HG02623 (cell line): ENCODE measurements at regions not wholly inside any gene's neighbourhood (a gene's known extent, or its start where the extent isn't known, plus 50 kb on each side); places are given as distances from the start of the nearest gene placed in this dataset.
A peak's percentile ranks its signal among the peaks of the same experiment; 100 is the strongest.

Experiments used
- ATAC-seq: cut with Tn5 transposase; IDR thresholded peaks from one replicate; pipeline ENCODE4 v1.9.1; 2021; ENCODE audit warnings: moderate library complexity; ENCODE audit not compliant: unreplicated experiment

DNA sequence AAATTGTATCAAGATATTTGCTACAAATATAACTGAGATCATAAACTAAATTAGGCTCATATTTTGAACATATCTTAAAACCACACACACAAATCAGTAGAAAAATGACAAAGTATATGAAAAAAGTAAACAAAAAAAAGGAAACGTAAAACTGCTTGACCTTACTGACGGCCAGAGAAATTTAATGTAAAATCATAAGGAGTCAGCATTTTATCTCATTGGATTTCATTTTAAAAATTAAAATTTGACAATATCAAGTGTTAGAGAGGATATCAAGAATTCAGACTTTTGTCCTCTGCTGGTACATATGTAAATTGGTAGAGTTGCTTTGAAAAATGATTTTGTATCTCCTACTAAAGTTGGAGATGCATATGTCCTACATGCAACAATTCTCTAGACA lies 209.2 kb upstream of the ZC3H15 start:
- no peak for ATAC-seq

DNA sequence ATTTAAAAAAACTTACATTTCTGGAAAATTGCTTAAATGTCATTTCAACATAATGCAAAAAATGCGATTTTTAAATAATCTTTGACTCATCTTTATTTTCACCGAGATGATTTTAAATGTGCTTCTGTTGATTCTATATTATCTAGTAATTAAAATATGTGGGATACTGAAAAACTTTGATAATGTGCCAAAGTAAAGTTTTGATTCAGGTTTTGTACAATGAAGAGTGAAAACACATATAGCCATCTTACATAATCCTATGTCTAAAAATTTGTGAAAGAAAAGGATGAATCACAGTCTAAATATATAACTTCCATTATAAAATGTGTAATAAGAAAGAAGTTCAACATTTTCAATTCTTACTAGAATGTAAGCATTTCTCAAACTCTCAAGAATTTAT lies 204.3 kb upstream of the ZC3H15 start:
- ATAC-seq, result no peak

DNA sequence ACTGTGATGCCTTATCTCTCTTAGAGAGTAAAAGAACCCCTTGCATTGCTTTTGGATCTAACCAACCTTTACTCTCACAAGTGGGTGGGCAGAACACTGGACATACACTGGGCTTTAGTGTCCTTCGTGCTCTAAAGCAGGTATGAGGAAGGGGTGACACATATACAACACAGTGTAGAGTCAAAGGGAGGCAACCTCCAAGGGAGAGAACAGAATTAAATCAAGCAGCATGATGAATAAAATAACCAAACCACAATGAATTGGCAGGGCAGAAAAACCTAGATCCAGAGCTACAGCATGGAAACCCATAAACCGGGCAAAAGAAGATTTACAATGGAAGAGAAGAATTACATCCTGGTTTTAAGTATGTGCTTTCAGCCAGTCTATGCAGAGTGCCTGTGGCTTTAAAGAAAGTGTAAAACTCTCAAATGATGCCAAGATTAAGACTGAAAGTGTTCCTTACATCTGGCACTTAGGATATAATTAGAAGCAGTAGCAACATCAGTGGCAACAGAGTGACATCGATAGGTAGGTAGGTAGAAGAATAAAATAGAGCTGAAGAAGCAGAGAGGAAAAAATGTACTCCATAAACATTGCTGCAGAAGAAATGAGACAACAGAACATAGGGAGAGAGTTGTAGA lies 191.7 kb upstream of the ZC3H15 start:
- ATAC-seq, result no peak

DNA sequence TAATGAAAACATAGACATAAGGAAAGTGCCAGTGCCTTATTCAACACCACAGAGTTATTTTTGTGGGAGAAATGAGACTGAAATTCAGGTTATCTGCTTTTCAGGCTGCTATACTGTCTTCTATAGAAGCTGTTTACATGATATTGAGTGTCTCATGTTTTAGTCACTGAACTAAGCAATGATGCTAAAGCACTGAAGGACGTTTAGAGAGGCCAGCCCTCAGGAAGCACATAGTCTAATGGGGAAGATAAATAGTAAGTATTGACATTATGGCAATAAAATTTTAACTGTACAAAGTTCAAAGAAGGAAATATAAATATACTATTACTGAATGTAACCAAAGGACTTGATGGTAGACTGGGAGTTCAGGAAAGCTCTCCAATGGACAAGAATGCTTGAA lies 186.4 kb upstream of the ZC3H15 start:
- ATAC-seq, result no peak

DNA sequence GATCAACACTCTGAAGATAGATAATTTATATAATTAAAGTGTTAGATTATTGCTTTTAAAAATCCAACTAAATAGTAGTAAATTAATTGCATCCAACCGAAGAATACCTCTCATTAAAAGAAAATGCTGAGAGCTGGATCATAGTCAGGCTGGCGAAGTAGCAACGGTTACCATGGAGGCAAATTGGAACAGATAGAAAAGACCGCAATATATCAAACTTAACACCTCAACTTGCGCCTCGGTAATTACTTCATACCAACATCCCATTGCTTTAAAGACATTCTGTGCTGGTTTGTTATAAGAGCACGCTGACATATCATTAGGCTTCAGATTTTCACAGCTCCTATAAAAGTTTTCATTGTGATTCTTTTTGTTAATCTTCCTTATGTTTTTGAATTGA lies 183.8 kb upstream of the ZC3H15 start:
- no peak for ATAC-seq

DNA sequence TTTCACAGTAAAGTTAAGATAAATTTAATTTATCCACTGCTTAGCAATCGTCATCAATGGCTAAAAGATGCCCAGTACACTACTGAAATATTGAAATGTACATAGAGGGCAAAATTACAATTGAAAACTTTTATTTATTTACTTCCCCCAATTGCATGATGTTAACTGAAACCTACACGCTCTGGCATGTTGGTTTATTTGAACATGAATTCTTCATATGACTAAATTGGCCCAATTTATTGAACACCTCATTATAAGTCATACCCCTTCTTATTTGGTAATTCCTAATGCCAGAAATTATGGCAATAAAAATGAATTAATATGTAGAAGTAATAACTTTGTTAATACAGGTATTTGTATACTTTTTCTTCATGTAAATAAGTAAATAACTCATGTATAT lies 183.0 kb upstream of the ZC3H15 start:
- no peak for ATAC-seq

DNA sequence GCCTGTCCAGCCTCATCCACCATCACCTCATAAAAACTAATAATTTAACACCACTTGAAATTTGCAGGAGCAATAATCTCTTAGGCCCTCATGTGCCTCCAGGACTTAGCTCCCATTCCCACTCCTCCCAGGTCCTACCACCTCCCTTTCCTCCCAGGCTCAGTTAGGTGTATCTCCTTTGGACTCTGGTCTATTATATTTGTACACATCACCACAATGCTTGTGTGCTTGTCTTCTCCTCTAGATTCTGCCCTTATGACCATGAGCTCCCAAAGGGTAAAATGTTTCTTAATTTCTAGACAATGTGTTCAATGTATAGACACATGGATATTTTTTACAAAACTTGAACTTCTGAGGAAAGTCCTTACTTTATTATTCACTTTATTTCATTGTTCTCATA lies 182.0 kb upstream of the ZC3H15 start:
- no peak for ATAC-seq

DNA sequence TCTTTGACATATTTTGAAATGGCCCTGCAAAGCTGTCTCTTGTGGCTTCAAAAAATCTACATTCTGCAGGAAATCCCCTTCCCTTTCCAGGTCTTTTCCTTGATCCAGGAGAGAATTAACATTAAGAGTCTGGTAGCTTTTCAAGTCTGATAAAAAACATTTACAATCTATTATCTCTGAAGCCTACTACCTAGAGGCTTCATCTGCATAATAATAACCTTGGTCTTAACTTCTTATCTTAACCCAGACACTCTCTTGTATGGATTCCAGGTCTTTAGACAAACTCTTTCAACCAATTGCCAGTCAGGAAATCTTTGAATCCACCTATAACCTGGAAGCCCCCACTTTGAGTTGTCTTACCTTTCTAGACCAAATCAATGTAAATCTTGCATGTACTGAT lies 179.3 kb upstream of the ZC3H15 start:
- no peak for ATAC-seq

DNA sequence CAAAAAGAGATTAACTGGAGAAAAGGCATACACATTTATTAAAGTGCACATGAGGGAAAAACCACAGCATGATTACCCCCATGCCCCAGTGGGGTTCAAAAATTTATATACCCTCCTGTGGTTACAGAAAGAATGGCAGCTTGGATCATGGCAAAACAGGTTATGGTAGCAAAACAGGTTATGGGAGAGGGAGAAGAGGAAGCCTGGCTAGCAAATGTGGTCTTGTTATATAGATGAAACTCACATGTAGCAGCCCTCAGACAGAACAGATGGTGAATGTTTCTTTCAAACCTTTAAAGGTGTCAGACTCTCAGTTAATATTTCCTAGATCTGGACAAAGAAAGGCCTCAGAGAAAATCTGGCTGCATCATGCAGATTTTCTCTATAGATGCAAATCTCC lies 178.2 kb upstream of the ZC3H15 start:
- ATAC-seq, result peak; percentile 65

DNA sequence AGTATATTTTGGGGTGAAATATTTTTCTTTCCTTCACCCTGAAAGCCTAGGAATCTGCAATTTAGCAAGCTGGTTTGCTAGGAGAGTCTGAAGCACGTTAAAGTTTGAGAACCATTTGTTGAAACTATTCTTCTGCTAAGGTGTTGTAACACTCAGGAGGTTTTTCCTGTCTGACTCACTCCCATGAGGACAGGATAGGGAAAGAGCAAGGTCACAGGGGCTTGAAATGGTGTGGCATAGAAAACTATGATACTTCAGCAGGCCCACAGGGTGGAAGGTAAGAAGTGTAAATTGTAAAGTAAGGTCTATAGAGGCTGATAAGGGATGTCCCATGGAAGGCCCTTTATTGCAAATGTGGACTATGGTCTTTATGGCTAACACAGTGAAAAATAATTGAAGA lies 177.7 kb upstream of the ZC3H15 start:
- no peak for ATAC-seq

DNA sequence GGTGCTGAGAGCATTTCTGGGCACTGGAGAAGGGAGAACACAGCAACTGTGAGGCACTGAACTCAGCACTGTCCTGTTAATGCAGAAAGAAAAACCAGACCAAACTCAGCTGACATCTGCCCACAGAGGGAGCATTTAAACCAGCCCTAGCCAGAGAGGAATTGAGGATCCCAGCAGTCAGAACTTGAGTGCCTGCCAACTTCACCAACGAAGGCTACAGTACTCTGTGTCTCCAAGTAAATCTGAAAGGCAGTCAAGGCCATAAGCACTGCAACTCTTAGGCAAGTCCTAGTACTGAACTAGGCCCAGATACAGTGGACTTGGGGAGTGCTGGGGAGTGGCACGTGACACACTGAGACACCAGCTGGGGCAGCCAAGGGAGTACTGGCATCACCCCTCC lies 176.2 kb upstream of the ZC3H15 start:
- ATAC-seq, result no peak

DNA sequence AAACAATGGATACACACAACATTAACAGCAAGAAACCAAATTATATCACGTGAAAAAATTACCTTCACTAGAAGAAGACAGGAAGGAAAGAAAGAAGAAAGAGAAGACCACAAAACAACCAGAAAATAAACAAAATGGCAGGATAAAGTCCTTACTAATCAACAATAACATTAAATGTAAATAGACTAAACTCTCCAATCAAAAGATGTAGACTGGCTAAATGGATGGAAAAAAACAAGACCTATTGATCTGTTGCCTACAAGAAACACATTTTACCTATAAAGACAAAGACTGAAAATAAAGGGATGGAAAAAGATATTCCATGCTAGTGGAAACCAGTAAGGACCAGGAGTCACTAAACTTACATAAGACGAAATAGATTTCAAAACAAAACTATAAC lies 167.0 kb upstream of the ZC3H15 start:
- no peak for ATAC-seq

DNA sequence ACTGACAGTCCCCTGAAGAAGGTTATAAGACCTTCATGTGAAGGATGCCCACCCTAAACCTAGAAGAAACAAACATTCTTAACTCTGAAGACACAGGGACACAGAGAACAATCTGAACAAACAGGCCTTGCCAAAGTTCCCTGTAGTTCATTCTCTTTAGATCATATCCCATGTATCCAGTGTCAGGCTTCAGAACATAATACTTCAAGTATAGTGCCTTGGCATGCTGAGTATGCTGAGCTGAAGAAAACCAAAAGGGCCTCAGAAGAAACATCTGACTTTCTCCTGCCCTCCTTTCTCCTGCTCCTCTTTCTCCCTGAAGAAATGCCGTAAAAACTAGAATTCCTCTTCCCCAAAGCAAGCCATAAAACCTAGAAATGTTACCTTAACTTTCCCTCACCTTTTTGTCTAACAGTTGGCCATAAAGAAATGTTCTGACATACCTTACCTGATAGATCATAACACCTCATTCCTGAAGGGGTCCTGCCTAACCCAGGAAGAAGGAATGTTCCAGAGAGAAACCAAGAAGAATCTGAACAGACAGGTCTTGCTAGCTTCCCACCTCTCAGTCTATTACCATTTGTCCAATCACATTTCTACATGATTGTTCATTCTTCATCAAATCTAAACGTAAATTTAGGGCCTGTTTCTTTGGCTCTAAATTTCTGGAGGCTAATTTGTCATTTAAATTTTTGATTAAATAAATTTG lies 160.1 kb upstream of the ZC3H15 start:
- no peak for ATAC-seq

DNA sequence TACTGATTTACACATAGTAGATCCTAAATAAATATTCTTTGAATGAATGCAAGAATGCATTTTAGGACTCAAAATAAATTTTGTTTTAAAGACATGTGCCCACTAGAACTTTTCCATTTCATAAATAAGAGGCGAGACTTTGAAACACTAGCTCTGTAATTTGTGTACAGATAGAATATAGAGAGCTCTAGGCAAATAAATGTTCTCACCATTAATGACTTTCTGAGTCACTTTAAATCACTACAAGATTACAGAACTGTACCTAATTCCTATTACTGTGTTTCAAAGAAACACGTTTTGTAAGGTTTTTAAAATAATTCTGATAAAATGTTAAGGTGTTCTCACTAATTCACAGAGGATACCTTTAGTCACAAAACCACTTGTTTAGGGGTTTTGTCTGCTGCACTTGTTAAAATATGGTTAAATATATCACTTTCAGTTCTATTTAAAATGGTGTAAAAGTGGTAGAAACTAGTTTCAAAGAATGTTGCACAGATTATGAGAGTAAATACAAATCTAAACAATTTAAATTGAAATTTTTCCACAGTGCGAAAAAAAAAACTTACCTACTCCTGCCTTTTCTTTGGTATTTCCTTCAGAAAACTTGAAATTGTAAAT lies 158.7 kb upstream of the ZC3H15 start:
- peak; percentile 89 for ATAC-seq

DNA sequence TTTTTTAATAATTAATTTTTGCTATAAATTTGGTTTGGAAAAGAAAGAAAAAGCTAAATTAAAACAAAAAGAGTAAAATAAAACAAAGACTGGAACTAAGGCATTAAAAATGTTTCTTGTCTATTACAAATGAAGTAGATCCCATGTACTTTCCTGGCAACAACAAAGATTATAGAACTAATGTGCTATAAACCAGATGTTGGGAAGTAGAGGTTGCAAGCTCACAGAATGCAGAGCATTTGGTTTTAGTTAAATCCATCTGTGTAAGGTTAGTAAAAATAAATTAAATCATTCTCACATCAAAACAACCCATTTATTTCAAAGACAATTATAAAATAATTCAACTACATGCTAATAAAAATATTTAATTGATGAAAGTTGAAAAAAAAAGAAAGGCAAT lies 157.2 kb upstream of the ZC3H15 start:
- no peak for ATAC-seq

DNA sequence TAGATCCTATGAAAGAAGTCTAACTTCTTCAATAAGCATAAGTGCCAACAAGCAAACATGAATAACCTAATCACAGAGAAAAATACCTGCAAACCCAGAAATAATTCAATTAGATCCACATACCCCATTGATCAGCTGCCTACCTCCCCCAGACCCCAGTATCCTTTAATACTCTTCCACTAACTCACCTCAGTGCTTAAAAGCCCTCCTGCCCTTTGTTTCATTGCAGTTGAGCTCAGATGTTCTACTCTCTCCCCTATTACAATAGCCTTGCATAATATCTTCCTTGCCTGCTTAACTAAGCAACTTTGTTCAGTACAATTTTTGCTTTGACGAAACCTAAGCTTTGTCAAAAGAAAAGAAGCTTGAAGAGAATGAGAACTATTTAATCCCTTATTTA lies 156.0 kb upstream of the ZC3H15 start:
- no peak for ATAC-seq

DNA sequence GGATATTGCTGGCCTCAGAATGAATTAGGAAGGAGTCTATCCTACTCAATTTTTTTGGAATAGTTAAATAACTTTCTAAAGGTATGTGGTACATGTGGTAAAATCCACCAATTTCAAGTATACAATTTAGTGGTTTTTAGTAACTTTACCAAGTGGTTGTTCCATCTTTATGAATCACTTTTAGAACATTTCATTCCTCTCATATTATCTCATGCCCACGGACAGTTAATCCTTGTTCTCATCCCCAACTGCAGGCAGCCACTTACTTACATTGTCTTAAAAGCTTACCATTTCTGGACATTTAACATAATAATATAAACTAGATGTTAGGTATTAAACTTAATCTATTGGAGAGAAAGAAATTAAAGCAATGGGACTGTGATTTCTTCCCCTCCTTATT lies 146.3 kb upstream of the ZC3H15 start:
- no peak for ATAC-seq

DNA sequence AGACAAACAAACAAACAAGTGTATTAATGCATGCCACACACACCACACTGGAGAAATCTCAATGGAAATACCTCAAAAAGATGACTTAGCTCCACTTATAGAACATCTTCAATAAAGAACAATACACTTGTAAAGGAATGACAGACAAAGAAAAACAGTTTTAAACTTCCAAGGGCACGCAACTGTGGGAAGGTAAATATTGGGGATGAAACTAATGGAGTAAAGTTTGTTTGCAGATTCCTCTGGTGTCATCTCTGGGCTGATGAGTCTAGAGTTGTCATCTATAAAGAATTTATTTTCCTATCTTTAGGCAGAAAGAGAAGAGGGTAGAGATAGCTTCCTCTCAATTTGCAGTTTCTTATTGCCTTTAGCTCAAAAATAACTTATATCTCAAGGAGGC lies 144.0 kb upstream of the ZC3H15 start:
- no peak for ATAC-seq

DNA sequence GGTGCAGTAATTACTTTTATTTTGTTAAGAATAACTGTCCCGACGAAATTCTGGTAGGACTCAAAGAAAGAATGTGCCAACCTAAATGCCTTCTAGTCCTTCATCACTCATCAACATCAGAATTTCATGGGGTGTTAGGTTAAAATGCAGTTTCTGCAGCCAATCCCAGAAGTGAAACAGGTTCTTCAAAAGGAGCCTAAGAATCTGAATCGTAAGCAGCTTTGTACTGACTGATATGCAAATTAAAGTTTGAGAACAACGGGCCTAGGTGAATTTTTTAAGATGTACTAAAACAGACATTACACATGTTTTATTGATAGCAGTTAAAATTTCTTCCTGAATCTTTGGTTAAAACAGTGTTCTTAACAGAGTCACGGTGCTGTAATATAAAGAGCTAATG lies 140.3 kb upstream of the ZC3H15 start:
- no peak for ATAC-seq

DNA sequence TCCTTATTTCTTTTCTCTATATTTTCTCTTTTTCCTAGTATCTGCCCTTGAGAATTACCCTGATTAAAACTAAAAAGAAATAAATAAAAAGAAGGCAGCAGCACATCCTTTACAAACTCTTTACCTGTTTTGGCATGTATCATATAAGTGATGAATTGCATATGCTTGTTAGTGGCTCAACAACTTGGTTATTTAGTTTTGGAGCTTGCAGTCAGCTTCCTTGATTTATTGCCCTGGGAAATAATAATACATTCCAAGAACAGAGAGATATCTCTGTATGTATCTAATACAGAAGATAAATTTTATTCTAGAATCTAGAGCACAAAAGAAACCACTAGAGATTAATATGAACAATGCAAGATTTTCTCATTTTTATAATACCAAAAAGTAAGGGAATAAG lies 139.8 kb upstream of the ZC3H15 start:
- no peak for ATAC-seq

DNA sequence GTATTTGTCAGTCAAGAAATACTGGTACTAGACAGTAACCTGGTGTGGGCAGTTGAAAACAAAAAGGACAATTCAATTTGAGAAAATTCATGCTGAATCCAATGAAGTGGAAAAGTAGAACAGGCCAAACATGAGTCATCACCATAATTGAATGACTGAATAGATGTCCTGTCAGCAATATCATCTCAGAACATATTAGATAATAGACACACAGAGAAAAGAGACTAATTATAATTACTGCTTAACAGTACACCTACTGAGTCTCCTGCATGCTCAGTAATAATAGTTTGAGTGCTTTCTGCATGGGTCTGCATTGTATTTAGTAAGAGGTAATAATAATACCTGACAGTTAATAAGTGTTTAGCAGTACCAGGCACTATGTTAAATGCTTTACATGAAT lies 138.6 kb upstream of the ZC3H15 start:
- ATAC-seq, result no peak

DNA sequence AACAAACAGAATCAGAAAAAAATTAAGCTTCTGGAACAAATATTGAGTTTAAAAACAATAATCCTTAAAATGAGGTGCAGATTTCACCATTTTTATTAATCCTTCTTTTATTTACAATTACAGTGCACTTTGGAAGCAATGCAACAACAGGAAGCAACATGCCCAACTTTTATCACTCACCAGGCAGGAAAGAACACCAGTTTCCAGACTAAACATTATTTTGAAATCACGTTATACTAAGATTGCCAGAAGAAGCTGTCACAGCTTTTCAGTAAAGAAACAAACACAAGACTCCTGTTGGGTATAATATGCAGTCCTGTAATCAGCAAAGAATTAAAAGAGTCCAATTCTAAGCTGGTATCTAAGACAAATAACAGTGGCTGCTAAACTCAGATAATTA lies 137.9 kb upstream of the ZC3H15 start:
- no peak for ATAC-seq

DNA sequence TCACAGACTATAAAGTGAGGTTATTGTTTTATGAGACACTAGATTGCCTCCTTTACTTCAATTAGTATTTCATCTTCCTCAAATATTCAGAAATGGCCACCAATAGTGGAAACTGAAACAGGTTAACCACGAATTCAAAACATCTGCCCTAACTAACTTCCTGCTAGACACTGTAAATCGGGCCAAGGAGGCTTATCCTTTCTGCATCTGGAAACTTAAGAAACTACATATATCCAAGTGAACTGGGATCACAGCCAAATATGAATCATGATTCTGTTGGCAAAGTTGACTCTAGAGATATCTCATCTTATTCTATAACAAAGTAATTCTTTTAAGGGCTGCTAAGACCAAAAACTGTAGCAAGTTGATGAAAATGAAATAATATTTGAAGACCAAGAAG lies 136.6 kb upstream of the ZC3H15 start:
- peak; percentile 78 for ATAC-seq
